Nephron (organoid): ENCODE measurements at regions not wholly inside any gene's neighbourhood (a gene's known extent, or its start where the extent isn't known, plus 50 kb on each side); places are given as distances from the start of the nearest gene placed in this dataset.
A peak's percentile ranks its signal among the peaks of the same experiment; 100 is the strongest.

Source experiments
- H3K27ac Mint-ChIP-seq, 3 experiments: 2 replicates each; pipeline ENCODE4 v1.8.0; 2020; ENCODE audit warnings: mixed read lengths in 3 of 3, mild to moderate bottlenecking in 2 of 3, moderate library complexity in 1 of 3
- H3K27me3 Mint-ChIP-seq: 2 replicates; pipeline ENCODE4 v1.8.0; 2021; ENCODE audit warnings: low read depth, mild to moderate bottlenecking, moderate library complexity, mixed read lengths
- H3K36me3 Mint-ChIP-seq: 2 replicates; pipeline ENCODE4 v1.8.0; 2020; ENCODE audit warnings: low read depth, mixed read lengths
- H3K4me1 Mint-ChIP-seq: 2 replicates; pipeline ENCODE4 v1.8.0; 2020; ENCODE audit warnings: mixed read lengths
- H3K4me3 Mint-ChIP-seq, 3 experiments: 2 replicates each; pipeline ENCODE4 v1.8.0; 2020; ENCODE audit warnings: mild to moderate bottlenecking in 3 of 3, mixed read lengths in 3 of 3, moderate library complexity in 2 of 3
- H3K9me3 Mint-ChIP-seq: 2 replicates; pipeline ENCODE4 v1.8.0; 2020; ENCODE audit warnings: mixed read lengths
- CTCF ChIP-seq, 3 experiments: fragments of 200-600 bp; sonication (generic); IDR thresholded peaks; one replicate each; pipeline ENCODE4 v1.5.0; 2021; ENCODE audit warnings: antibody characterized with exemption in 3 of 3; ENCODE audit not compliant: unreplicated experiment in 3 of 3

- H3K4me3 Mint-ChIP-seq: no peak overlapping the region
- TF ChIP-seq CTCF (IDR thresholded peaks at IDR 0.05; ENCODE audit: unreplicated experiment in 3 of 3): no peak
- peaks cover 42% of the 10 kb centered on the region for H3K27me3 Mint-ChIP-seq
- no peaks in the 10 kb centered on the region for H3K9me3 Mint-ChIP-seq
- peaks cover 48% of the 10 kb centered on the region for H3K4me1 Mint-ChIP-seq
- H3K36me3 Mint-ChIP-seq: no peaks in the 10 kb centered on the region
- H3K27ac Mint-ChIP-seq: no peak overlapping the region
Measured at GRCh38 chr10:131426534-131426898, 115.0 kb upstream of the TCERG1L start.

GRCh38 chr10:131427281-131427680 lies 115.8 kb upstream of the TCERG1L start:
- Mint-ChIP-seq H3K4me1 (peaks cover 55% of the 10 kb centered on the region), H3K9me3 (no peaks in the 10 kb centered on the region), H3K36me3 (no peaks in the 10 kb centered on the region), H3K27ac (peak overlapping the region; percentile 19 to 30 (median 29)), H3K4me3 (peak overlapping the region in 1 of 3 experiments; percentile 3), H3K27me3 (peaks cover 44% of the 10 kb centered on the region)
- no peak for TF ChIP-seq CTCF (IDR thresholded peaks at IDR 0.05; ENCODE audit: unreplicated experiment in 3 of 3)

- peaks cover 56% of the 10 kb centered on the region for H3K4me1 Mint-ChIP-seq
- TF ChIP-seq CTCF (IDR thresholded peaks at IDR 0.05; ENCODE audit: unreplicated experiment in 3 of 3): no peak
- H3K27ac Mint-ChIP-seq: no peak overlapping the region
- H3K9me3 Mint-ChIP-seq: no peaks in the 10 kb centered on the region
- no peaks in the 10 kb centered on the region for H3K36me3 Mint-ChIP-seq
- peaks cover 48% of the 10 kb centered on the region for H3K27me3 Mint-ChIP-seq
- no peak overlapping the region for H3K4me3 Mint-ChIP-seq
Measured at GRCh38 chr10:131427901-131428300, 116.4 kb upstream of the TCERG1L start.

- no peaks in the 10 kb centered on the region for H3K9me3 Mint-ChIP-seq
- H3K4me3 Mint-ChIP-seq: no peak overlapping the region
- no peaks in the 10 kb centered on the region for H3K36me3 Mint-ChIP-seq
- no peak for TF ChIP-seq CTCF (IDR thresholded peaks at IDR 0.05; ENCODE audit: unreplicated experiment in 3 of 3)
- H3K27me3 Mint-ChIP-seq: peaks cover 44% of the 10 kb centered on the region
- no peak overlapping the region for H3K27ac Mint-ChIP-seq
- H3K4me1 Mint-ChIP-seq: peaks cover 53% of the 10 kb centered on the region
Measured at GRCh38 chr10:131429141-131429540, 117.6 kb upstream of the TCERG1L start.

- Mint-ChIP-seq H3K9me3 (no peaks in the 10 kb centered on the region), H3K4me1 (peaks cover 52% of the 10 kb centered on the region)
Measured at GRCh38 chr10:131429942-131430341, 118.4 kb upstream of the TCERG1L start.

More at GRCh38 chr10:131429942-131430341, 118.4 kb upstream of the TCERG1L start:
- TF ChIP-seq CTCF (IDR thresholded peaks at IDR 0.05; ENCODE audit: unreplicated experiment in 3 of 3): no peak
- peak overlapping the region in 1 of 3 experiments; percentile 6 for H3K27ac Mint-ChIP-seq
- H3K36me3 Mint-ChIP-seq: no peaks in the 10 kb centered on the region
- peak overlapping the region in 1 of 3 experiments; percentile 0 for H3K4me3 Mint-ChIP-seq
- peaks cover 43% of the 10 kb centered on the region for H3K27me3 Mint-ChIP-seq
